ENCODE measurements at regions not wholly inside any gene's neighbourhood (a gene's known extent, or its start where the extent isn't known, plus 50 kb on each side); places are given as distances from the start of the nearest gene placed in this dataset.

- TF ChIP-seq, protein P1, sequence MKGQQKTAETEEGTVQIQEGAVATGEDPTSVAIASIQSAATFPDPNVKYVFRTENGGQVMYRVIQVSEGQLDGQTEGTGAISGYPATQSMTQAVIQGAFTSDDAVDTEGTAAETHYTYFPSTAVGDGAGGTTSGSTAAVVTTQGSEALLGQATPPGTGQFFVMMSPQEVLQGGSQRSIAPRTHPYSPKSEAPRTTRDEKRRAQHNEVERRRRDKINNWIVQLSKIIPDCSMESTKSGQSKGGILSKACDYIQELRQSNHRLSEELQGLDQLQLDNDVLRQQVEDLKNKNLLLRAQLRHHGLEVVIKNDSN (IDR thresholded peaks at IDR 0.05; ENCODE audit: borderline replicate concordance, low read depth) = no peak
- no peak for TF ChIP-seq NFIC (IDR thresholded peaks at IDR 0.05; ENCODE audit: borderline replicate concordance)
- TF ChIP-seq, protein P2, sequence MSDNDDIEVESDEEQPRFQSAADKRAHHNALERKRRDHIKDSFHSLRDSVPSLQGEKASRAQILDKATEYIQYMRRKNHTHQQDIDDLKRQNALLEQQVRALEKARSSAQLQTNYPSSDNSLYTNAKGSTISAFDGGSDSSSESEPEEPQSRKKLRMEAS (IDR thresholded peaks at IDR 0.05; ENCODE audit: low read depth) = no peak
- TF ChIP-seq CTCF (IDR thresholded peaks at IDR 0.05) = no peak
- no peak for TF ChIP-seq POLR2AphosphoS5 (IDR thresholded peaks at IDR 0.05; ENCODE audit: low read depth, low read length)
- TF ChIP-seq RAD21 (IDR thresholded peaks at IDR 0.05; ENCODE audit: low read length) = no peak
- TF ChIP-seq EZH2phosphoT487 (IDR thresholded peaks at IDR 0.05; ENCODE audit: borderline replicate concordance, low read depth) = no peak
- TF ChIP-seq RFX5 (IDR thresholded peaks at IDR 0.05; ENCODE audit: low read length) = no peak
- no peak for TF ChIP-seq EP300 (IDR thresholded peaks at IDR 0.05; ENCODE audit: borderline replicate concordance in 1 of 2, low read depth in 1 of 2, low read length in 1 of 2)
- TF ChIP-seq IRF3 (IDR thresholded peaks at IDR 0.05; ENCODE audit: low read depth, low read length) = no peak
Observed at GRCh38 chr2:603869-604268, 73.3 kb downstream of the TMEM18 start.
